GM19463 (cell line): ENCODE measurements at regions not wholly inside any gene's neighbourhood (a gene's known extent, or its start where the extent isn't known, plus 50 kb on each side); places are given as distances from the start of the nearest gene placed in this dataset.

Source experiments
- ATAC-seq: cut with Tn5 transposase; IDR thresholded peaks from one replicate; pipeline ENCODE4 v1.9.1; 2021; ENCODE audit warnings: mild to moderate bottlenecking, moderate library complexity; ENCODE audit not compliant: unreplicated experiment

- ATAC-seq = no peak
Observed at GRCh38 chr20:24718277-24718676, 230.8 kb upstream of the CST7 start.

GRCh38 chr20:24718696-24719095 lies 230.4 kb upstream of the CST7 start:
- ATAC-seq = peak; percentile 48

GRCh38 chr20:24720957-24721356 lies 228.1 kb upstream of the CST7 start:
- ATAC-seq = no peak

- ATAC-seq = no peak
Observed at GRCh38 chr20:24721891-24722568, 227.0 kb upstream of the CST7 start.

- no peak for ATAC-seq
Observed at GRCh38 chr20:24722586-24722985, 226.5 kb upstream of the CST7 start.

- no peak for ATAC-seq
Observed at GRCh38 chr20:24723186-24723585, 225.9 kb upstream of the CST7 start.

- no peak for ATAC-seq
Observed at GRCh38 chr20:24723647-24724352, 225.3 kb upstream of the CST7 start.

- no peak for ATAC-seq
Observed at GRCh38 chr20:24724982-24725533, 224.0 kb upstream of the CST7 start.

- ATAC-seq = no peak
Observed at GRCh38 chr20:24727795-24728194, 221.3 kb upstream of the CST7 start.

GRCh38 chr20:24729896-24730605 lies 219.0 kb upstream of the CST7 start:
- no peak for ATAC-seq

- no peak for ATAC-seq
Observed at GRCh38 chr20:24730750-24731149, 218.3 kb upstream of the CST7 start.

GRCh38 chr20:24731312-24731711 lies 217.8 kb upstream of the CST7 start:
- no peak for ATAC-seq

GRCh38 chr20:24732076-24732475 lies 217.0 kb upstream of the CST7 start:
- ATAC-seq = no peak

- no peak for ATAC-seq
Observed at GRCh38 chr20:24732599-24732998, 216.5 kb upstream of the CST7 start.

GRCh38 chr20:24733416-24733815 lies 215.7 kb upstream of the CST7 start:
- ATAC-seq = no peak

- ATAC-seq = no peak
Observed at GRCh38 chr20:24734139-24734538, 214.9 kb upstream of the CST7 start.

- ATAC-seq = no peak
Observed at GRCh38 chr20:24735263-24735662, 213.8 kb upstream of the CST7 start.

GRCh38 chr20:24736131-24736843 lies 212.8 kb upstream of the CST7 start:
- no peak for ATAC-seq

GRCh38 chr20:24736844-24737211 lies 212.2 kb upstream of the CST7 start:
- no peak for ATAC-seq

GRCh38 chr20:24737212-24737850 lies 211.7 kb upstream of the CST7 start:
- ATAC-seq = no peak
